ENCODE measurements at regions not wholly inside any gene's neighbourhood (a gene's known extent, or its start where the extent isn't known, plus 50 kb on each side); places are given as distances from the start of the nearest gene placed in this dataset.
"Not testable (repeated sequence)": the region's sequence is repeated elsewhere in the genome, so short reads cannot be mapped to it uniquely, and the experiment has no call there.

DNA sequence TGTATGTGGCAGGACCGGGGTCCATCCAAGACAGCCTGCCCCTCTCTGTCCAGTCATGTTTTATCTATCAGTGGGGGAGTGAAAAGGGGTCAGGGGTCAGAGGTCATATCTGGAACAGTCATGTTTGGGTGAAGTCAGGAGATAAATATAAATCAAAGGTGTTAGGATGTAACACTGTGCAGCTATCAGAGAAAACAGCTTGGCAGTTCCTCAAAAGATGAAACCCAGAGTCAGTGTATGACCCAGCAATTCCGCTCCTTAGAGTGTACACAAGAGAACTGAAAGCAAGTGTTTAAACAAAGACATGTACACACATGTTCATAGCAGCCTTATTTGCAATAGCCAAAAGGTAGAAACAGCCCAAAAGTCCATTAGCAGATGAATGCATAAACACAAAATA, 361.3 kb downstream of the FOXL1 start:
- no peak for DNase-seq (ENCODE audit: low spot score)

GRCh38 chr16:86941731-86942130, 363.4 kb downstream of the FOXL1 start:
- no peak for DNase-seq (ENCODE audit: low spot score)

GRCh38 chr16:86942151-86943051, 364.1 kb downstream of the FOXL1 start:
- no peak for DNase-seq (ENCODE audit: low spot score)

GRCh38 chr16:86945166-86945900, 367.0 kb downstream of the FOXL1 start:
- DNase-seq (ENCODE audit: low spot score): no peak

DNA sequence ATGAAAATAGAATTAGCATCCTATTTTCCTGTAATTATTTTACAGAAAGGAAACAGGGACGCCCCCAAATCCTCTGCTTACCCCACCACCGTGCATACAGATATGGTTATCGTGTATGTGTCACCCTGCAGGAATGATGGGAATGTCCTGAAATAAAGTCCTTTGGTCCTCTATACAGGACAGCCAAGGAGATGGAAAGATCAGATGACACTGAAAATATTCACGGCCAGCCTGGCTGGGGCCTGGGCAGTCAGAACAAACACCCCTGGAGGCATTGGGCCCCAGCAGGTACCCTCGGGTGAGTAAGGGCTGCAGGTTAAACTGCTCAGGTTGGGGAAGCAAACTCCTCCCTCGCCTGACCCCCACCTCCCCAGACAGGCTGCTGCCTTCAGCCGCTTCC, 368.0 kb downstream of the FOXL1 start:
- DNase-seq (ENCODE audit: low spot score): no peak

- no peak for DNase-seq (ENCODE audit: low spot score)
Observed at GRCh38 chr16:86946981-86947380, 368.6 kb downstream of the FOXL1 start.

DNA sequence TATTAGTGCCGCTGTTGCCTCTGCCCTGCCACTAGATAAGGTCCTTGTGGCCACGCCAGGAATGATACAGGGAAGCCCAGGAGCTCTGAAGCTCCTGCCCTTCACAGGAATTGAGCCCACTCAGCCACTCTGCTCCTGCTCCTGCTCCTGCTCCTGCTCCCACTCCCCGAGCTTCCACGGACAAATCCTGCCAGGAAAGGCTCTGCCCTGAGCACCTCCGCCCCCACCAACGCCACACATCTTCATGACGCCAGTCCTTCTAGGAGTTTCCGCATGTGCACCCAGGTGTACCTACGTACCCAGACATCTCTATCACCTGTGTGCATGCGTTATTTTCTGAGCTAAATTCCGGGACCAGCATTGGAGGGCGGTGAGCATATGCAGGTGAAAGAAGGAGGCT, 369.1 kb downstream of the C16orf95 start:
- no peak for DNase-seq (ENCODE audit: low spot score)

DNA sequence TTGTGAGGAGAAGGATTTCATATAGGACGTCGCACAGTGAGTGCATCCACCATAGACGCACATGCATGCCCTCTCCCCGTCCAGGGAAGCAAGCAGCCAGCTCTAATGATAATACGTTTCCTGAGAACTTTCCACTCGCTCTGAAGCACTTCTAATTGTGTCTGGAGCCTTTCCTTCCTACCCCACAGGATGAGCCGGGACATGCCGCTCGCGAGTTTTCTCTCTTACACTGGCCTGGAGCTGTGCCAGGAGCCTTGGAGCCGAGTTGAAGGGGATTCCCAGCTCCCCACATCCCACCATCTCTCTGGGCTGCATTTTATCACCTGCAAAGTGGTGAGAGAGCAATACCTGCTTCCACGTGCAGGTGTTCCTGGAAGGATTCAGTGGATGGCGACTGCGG, 368.1 kb downstream of the C16orf95 start:
- no peak for DNase-seq (ENCODE audit: low spot score)

GRCh38 chr16:86949630-86950029, 367.6 kb downstream of the C16orf95 start:
- DNase-seq (ENCODE audit: low spot score): no peak

GRCh38 chr16:86951041-86951822, 366.0 kb downstream of the C16orf95 start:
- DNase-seq (ENCODE audit: low spot score): no peak

DNA sequence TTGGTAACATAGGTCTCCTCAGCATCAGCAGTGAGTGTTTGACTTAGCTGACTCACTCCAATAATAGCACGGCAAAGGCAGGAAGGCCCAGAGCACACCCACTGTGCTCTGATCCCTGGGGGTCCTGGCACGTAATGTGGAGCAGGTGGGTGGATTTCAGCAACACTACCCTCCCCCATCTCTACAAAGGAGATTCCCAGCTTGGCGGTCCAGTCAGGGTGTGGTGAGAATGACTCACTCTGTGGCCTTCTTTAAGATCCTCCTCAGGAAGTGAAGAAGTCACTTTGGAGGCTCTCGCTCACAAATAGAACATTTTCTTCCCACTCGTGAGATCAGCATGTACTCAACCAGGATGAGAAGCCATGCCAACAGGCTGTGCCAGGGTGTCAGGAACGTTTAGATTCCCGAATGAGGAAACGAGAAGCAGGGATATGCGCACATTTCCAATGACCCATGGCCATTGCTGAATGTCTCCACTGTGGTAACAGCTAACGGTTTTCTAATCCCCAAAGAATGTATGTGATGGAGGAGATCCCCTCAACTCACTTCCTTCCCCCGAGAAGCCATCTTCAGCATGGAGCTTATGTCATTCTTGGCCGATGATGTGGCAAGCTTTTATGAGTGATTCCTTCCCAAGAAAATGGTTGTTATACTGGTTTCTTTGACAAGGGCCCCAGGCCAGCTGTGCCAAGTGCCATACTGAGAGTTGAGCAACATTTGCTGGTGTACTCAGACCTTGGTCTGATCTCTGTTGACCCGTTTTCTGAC, 365.2 kb downstream of the C16orf95 start:
- DNase-seq (ENCODE audit: low spot score): peak; percentile 11

GRCh38 chr16:86952769-86953168, 364.4 kb downstream of the C16orf95 start:
- DNase-seq (ENCODE audit: low spot score): no peak

DNA sequence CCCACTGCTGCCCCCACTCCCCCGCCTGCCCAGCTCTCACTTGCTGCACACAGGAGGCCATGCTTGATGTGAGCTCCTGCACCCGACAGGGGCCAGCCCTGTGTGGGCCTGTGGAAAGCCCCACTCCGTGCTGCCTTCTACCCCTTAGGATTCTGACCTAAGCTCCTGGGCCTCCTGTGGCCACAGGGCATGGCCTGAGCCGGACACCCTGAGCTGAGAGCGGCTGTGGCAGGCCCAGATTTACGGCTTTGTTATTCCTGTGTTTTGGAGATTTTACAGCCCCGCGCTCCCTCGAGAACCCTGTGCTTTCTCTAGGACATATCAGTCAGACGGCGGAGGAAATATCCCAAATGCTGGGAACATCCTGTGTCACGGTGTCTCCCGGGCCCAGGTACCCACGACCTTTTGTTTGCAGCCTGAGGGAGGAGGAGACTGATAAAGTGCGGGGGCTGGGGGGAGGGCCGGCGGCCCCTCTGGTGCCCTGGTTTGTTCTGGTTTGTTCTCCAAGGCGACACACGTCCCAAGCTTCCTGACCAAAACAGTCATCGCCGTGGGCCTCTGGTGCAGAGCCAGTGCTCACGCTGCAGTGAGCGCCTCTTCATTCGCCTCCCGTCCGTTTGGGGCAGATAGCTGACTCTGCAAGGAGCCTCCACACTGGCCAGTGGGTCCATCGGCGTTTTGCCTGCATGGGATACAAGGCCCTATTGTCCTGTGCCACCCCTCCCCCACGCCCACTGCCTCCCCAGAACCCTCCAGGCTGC, 363.4 kb downstream of the C16orf95 start:
- no peak for DNase-seq (ENCODE audit: low spot score)

DNA sequence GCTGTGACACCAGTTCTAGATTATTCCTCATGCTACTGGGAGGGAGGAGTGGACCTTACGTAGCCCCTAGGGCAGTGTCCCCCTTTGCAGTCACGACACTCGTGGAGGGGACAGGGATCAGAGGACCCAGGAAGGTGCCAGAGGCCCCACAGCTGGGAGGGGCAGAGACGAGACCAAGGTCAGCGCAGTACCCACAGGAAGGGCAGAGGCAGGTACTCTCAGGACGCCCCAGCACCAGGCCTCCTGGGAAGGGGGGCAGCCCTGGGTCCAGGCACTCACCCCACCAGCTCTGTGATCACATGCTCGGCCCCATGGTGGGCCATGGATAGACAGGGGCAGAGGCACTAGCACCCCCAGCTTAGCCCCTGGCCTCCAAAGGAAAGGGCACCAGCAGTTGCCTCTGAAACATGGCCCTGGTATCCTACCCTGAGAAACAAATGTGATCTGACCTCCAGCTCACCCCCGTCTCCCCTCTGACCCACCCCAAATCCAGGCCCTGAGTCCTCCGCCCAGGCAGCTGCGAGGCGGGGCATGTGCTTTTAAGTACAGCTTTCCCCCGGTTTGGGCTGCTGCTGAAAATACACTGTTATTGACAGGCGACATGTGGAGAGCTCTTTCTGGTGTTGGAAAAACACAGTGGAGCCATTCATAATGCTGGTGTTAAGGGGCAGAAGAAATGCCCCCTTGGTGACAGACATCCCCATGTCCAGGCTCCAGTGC, 361.9 kb downstream of the C16orf95 start:
- no peak for DNase-seq (ENCODE audit: low spot score)

- DNase-seq (ENCODE audit: low spot score): no peak
Observed at GRCh38 chr16:86956437-86956836, 360.8 kb downstream of the C16orf95 start.

DNA sequence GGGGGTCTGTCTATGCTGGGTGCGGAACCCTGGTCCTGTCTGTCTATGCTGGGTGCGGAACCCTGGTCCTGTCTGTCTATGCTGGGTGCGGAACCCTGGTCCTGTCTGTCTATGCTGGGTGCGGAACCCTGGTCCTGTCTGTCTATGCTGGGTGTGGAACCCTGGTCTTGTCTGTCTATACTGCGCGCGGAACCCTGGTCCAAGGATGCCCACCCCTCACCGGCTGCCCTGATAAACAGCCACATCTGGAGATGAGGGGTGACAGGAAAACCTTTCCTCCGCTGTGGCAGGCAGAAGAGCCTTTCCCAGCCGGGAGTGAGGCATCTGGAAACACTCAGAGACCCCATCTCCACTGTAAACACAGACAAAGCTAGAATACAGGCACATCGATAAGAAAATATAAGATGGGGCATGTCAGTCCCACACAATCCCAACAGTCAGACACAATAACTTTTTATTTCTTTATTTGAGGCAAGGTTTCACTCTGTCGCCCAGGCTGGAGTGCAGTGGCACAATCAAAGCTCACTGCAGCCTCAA, 359.5 kb downstream of the C16orf95 start:
- DNase-seq (ENCODE audit: low spot score): not testable (repeated sequence)

GRCh38 chr16:86958423-86958822, 358.8 kb downstream of the C16orf95 start:
- DNase-seq (ENCODE audit: low spot score): no peak

- DNase-seq (ENCODE audit: low spot score): no peak
Observed at GRCh38 chr16:86959091-86959651, 358.0 kb downstream of the C16orf95 start.

DNA sequence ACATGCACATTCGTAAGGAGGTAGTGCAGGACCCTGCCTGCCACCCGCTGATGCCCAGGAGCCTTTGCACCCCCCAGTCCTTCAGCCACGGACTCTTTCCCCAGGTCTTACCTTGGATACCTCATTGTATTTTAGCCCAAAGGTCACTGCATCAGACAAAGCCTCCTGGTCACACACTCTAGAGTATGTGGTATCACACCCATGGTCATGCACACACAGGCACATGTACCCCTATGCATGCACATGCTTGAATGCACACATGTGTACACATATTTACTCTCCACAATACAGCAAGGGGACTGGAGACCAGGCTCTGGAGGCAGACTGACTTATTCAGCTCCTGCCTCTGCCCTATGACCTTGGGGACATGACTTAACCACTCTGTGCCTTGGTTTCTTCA, 357.5 kb downstream of the C16orf95 start:
- no peak for DNase-seq (ENCODE audit: low spot score)

DNA sequence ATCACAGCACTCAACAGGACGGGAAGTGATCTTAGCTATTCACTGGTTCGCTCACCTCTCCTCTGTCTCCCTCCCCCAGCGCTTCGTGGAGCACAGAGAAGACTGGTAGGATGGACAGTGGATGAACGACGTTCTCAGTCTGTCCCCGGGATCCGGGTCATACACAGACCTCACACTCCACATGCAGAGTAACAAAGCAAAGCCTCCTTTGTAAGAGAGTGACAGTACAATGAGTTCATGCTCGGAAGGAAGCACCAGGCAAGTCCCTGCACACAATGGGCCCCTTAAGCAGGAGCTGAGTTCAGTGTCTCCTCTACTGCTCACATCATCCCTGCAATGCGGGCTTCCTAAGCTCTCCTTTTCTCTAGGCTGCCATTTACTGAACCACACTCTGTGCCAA, 356.9 kb downstream of the C16orf95 start:
- no peak for DNase-seq (ENCODE audit: low spot score)
